Activated CD4-positive, alpha-beta T cell treated with anti-CD3 and anti-CD28 coated beads, Interleukin-2, Interleukin-6, amounts not matched to agents 100 ng/mL and 50 ng/mL, durations not matched to agents 16 hours and 8 hours (primary cell): ENCODE measurements at regions not wholly inside any gene's neighbourhood (a gene's known extent, or its start where the extent isn't known, plus 50 kb on each side); places are given as distances from the start of the nearest gene placed in this dataset.
"Not testable (repeated sequence)": the region's sequence is repeated elsewhere in the genome, so short reads cannot be mapped to it uniquely, and the experiment has no call there.

Experiments
- DNase-seq: peaks from one replicate; pipeline ENCODE4 v3.0.0-alpha.2; 2020

- DNase-seq: no peak
Observed at GRCh38 chr12:74171478-74171909, 366.1 kb upstream of the ATXN7L3B start.

GRCh38 chr12:74174961-74175360 is 362.7 kb upstream of the ATXN7L3B start:
- DNase-seq: not testable (repeated sequence)

GRCh38 chr12:74185360-74185759 is 352.3 kb upstream of the ATXN7L3B start:
- no peak for DNase-seq

GRCh38 chr12:74193191-74193590 is 344.4 kb upstream of the ATXN7L3B start:
- no peak for DNase-seq

- DNase-seq: no peak
Observed at GRCh38 chr12:74204236-74204635, 333.4 kb upstream of the ATXN7L3B start.

GRCh38 chr12:74227846-74228545 is 309.6 kb upstream of the ATXN7L3B start:
- DNase-seq: no peak

GRCh38 chr12:74229671-74230070 is 308.0 kb upstream of the ATXN7L3B start:
- no peak for DNase-seq

GRCh38 chr12:74235342-74235741 is 302.3 kb upstream of the ATXN7L3B start:
- DNase-seq: no peak

- no peak for DNase-seq
Observed at GRCh38 chr12:74241341-74241740, 296.3 kb upstream of the ATXN7L3B start.

GRCh38 chr12:74242088-74242487 is 295.5 kb upstream of the ATXN7L3B start:
- DNase-seq: no peak

GRCh38 chr12:74245458-74245857 is 292.2 kb upstream of the ATXN7L3B start:
- DNase-seq: no peak

GRCh38 chr12:74250891-74251290 is 286.7 kb upstream of the ATXN7L3B start:
- DNase-seq: no peak

GRCh38 chr12:74253826-74254225 is 283.8 kb upstream of the ATXN7L3B start:
- DNase-seq: not testable (repeated sequence)

- no peak for DNase-seq
Observed at GRCh38 chr12:74254784-74255183, 282.9 kb upstream of the ATXN7L3B start.

GRCh38 chr12:74259199-74259598 is 278.4 kb upstream of the ATXN7L3B start:
- DNase-seq: no peak

GRCh38 chr12:74264692-74265091 is 272.9 kb upstream of the ATXN7L3B start:
- no peak for DNase-seq

- not testable (repeated sequence) for DNase-seq
Observed at GRCh38 chr12:74269355-74269754, 268.3 kb upstream of the ATXN7L3B start.

GRCh38 chr12:74280156-74280655 is 257.4 kb upstream of the ATXN7L3B start:
- DNase-seq: no peak

GRCh38 chr12:74281401-74282180 is 256.0 kb upstream of the ATXN7L3B start:
- DNase-seq: not testable (repeated sequence)

GRCh38 chr12:74283646-74284045 is 254.0 kb upstream of the ATXN7L3B start:
- DNase-seq: no peak

- no peak for DNase-seq
Observed at GRCh38 chr12:74285773-74286172, 251.9 kb upstream of the ATXN7L3B start.

- DNase-seq: no peak
Observed at GRCh38 chr12:74286254-74286653, 251.4 kb upstream of the ATXN7L3B start.

- no peak for DNase-seq
Observed at GRCh38 chr12:74292351-74293194, 245.1 kb upstream of the ATXN7L3B start.
